Breast epithelium (tissue), 3 donors: ENCODE measurements at regions not wholly inside any gene's neighbourhood (a gene's known extent, or its start where the extent isn't known, plus 50 kb on each side); places are given as distances from the start of the nearest gene placed in this dataset.

Experiments used
- CTCF ChIP-seq, 3 donors: fragments of 450-650 bp; IDR thresholded peaks; one replicate each; pipeline ENCODE4 v1.5.1; 2016 to 2017; ENCODE audit warnings: antibody characterized with exemption in 3 of 3, mild to moderate bottlenecking in 3 of 3, moderate library complexity in 3 of 3
- POLR2A ChIP-seq: fragments of 450-650 bp; IDR thresholded peaks from one replicate; pipeline ENCODE4 v1.6.1; 2016; ENCODE audit warnings: antibody characterized with exemption, mild to moderate bottlenecking, moderate library complexity
- POLR2AphosphoS5 ChIP-seq, 3 donors: sonication (generic); formaldehyde crosslinking; IDR thresholded peaks; one replicate each; pipeline ENCODE4 v1.6.1; 2017; ENCODE audit warnings: antibody characterized with exemption in 3 of 3

- TF ChIP-seq CTCF (IDR thresholded peaks at IDR 0.05) (no peak), POLR2A (no peak), POLR2AphosphoS5 (IDR thresholded peaks at IDR 0.05) (no peak)
Observed at GRCh38 chr18:67385455-67385854, 131.1 kb downstream of the DSEL start.
